HL-60 (cell line): ENCODE measurements at regions not wholly inside any gene's neighbourhood (a gene's known extent, or its start where the extent isn't known, plus 50 kb on each side); places are given as distances from the start of the nearest gene placed in this dataset.

Source experiments
- CTCF ChIP-seq: IDR thresholded peaks from one replicate; pipeline ENCODE4 v1.5.1; 2011; ENCODE audit warnings: low read length, control low read depth, inconsistent platforms; ENCODE audit not compliant: insufficient read depth
- GABPA ChIP-seq: IDR thresholded peaks from 2 replicates; pipeline ENCODE4 v1.6.1; 2012; ENCODE audit warnings: low read depth
- POLR2AphosphoS5 ChIP-seq: IDR thresholded peaks from 2 replicates; pipeline ENCODE4 v1.6.1; 2012; ENCODE audit warnings: low read depth
- REST ChIP-seq: IDR thresholded peaks from 2 replicates; pipeline ENCODE4 v1.6.1; 2012; ENCODE audit warnings: low read depth; ENCODE audit not compliant: insufficient replicate concordance

- TF ChIP-seq CTCF: no peak
- no peak for TF ChIP-seq POLR2AphosphoS5
- no peak for TF ChIP-seq GABPA
- no peak for TF ChIP-seq REST
These were observed 162.7 kb downstream of the PTPN20 start for GRCh38 chr10:47073967-47074366.
